Mesenchymal stem cell (in vitro differentiated cells and primary cell): ENCODE measurements at regions not wholly inside any gene's neighbourhood (a gene's known extent, or its start where the extent isn't known, plus 50 kb on each side); places are given as distances from the start of the nearest gene placed in this dataset.

Experiments used
- DNase-seq: peaks from one replicate; pipeline ENCODE4 v3.0.0-alpha.2; 2013
- H2AFZ ChIP-seq: one replicate; pipeline ENCODE4 v1.6.1; 2013; ENCODE audit warnings: low read depth, mild to moderate bottlenecking, control low read depth, inconsistent platforms, low read length, moderate library complexity
- H2AK5ac ChIP-seq: 2 replicates; pipeline ENCODE4 v1.6.1; 2013; ENCODE audit warnings: low read length, moderate library complexity, mild to moderate bottlenecking, inconsistent platforms; ENCODE audit not compliant: severe bottlenecking
- H2BK120ac ChIP-seq: one replicate; pipeline ENCODE4 v1.6.1; 2013; ENCODE audit warnings: low read depth, mild to moderate bottlenecking, inconsistent platforms, low read length, moderate library complexity
- H2BK12ac ChIP-seq, 2 experiments: one replicate each; pipeline ENCODE4 v1.6.1; 2013; ENCODE audit warnings: inconsistent platforms in 2 of 2, low read length in 2 of 2, mild to moderate bottlenecking in 2 of 2, moderate library complexity in 2 of 2, control low read depth in 1 of 2
- H2BK15ac ChIP-seq: one replicate; pipeline ENCODE4 v1.6.1; 2013; ENCODE audit warnings: mild to moderate bottlenecking, low read depth, inconsistent platforms; ENCODE audit not compliant: poor library complexity, severe bottlenecking
- H2BK5ac ChIP-seq: 2 replicates; pipeline ENCODE4 v1.6.1; 2013; ENCODE audit warnings: low read depth, mild to moderate bottlenecking, low read length, control low read depth, inconsistent platforms; ENCODE audit not compliant: poor library complexity, severe bottlenecking
- H3K14ac ChIP-seq, 2 experiments: one replicate each; pipeline ENCODE4 v1.6.1; 2013; ENCODE audit warnings: inconsistent platforms in 2 of 2, low read length in 2 of 2, control low read depth in 1 of 2, mild to moderate bottlenecking in 1 of 2, moderate library complexity in 1 of 2
- H3K18ac ChIP-seq, 2 experiments: one replicate each; pipeline ENCODE4 v1.6.1; 2013; ENCODE audit warnings: inconsistent platforms in 2 of 2, low read length in 2 of 2, control low read depth in 1 of 2, low read depth in 1 of 2, mild to moderate bottlenecking in 1 of 2
- H3K23ac ChIP-seq, 2 experiments: one replicate each; pipeline ENCODE4 v1.6.1; 2013; ENCODE audit warnings: inconsistent platforms in 2 of 2, low read length in 2 of 2, mild to moderate bottlenecking in 2 of 2, moderate library complexity in 2 of 2, control low read depth in 1 of 2
- H3K27ac ChIP-seq: 2 replicates; pipeline ENCODE4 v1.5.1; 2013; ENCODE audit warnings: mild to moderate bottlenecking, moderate library complexity, low read length, control low read depth, inconsistent platforms; ENCODE audit not compliant: poor library complexity, severe bottlenecking
- H3K27me3 ChIP-seq, 2 experiments: 2 replicates each; pipeline versions ENCODE4 v1.6.1 to v1.7.0; 2013; ENCODE audit warnings: low read length in 2 of 2, mild to moderate bottlenecking in 2 of 2, moderate library complexity in 2 of 2, control low read depth in 1 of 2, inconsistent platforms in 1 of 2; ENCODE audit not compliant: control insufficient read depth in 1 of 2, insufficient read depth in 1 of 2
- H3K36me3 ChIP-seq, 2 experiments: 2 replicates each; pipeline versions ENCODE4 v1.6.1 to v1.7.0; 2013; ENCODE audit warnings: low read length in 2 of 2, control low read depth in 1 of 2, inconsistent platforms in 1 of 2, low read depth in 1 of 2, mild to moderate bottlenecking in 1 of 2; ENCODE audit not compliant: insufficient read depth in 2 of 2, control insufficient read depth in 1 of 2
- H3K4ac ChIP-seq, 2 experiments: one replicate each; pipeline ENCODE4 v1.6.1; 2013; ENCODE audit warnings: inconsistent platforms in 2 of 2, low read length in 2 of 2, mild to moderate bottlenecking in 2 of 2, moderate library complexity in 2 of 2, control low read depth in 1 of 2, low read depth in 1 of 2
- H3K4me1 ChIP-seq: 2 replicates; pipeline ENCODE4 v1.6.1; 2013; ENCODE audit warnings: low read depth, low read length, control low read depth; ENCODE audit not compliant: control insufficient read depth, insufficient read depth
- H3K4me2 ChIP-seq: 2 replicates; pipeline ENCODE4 v1.6.1; 2013; ENCODE audit warnings: low read length, mild to moderate bottlenecking, inconsistent platforms; ENCODE audit not compliant: poor library complexity, severe bottlenecking
- H3K4me3 ChIP-seq, 2 experiments: 2 replicates each; pipeline versions ENCODE4 v1.5.1 to v1.7.0; 2013; ENCODE audit warnings: low read length in 2 of 2, mild to moderate bottlenecking in 2 of 2, control low read depth in 1 of 2, low read depth in 1 of 2; ENCODE audit not compliant: insufficient read depth in 1 of 2
- H3K79me1 ChIP-seq: replicated peaks from 2 replicates; pipeline ENCODE4 v1.6.1; 2013; ENCODE audit warnings: mild to moderate bottlenecking, control low read depth, low read length, inconsistent platforms; ENCODE audit not compliant: poor library complexity, severe bottlenecking
- H3K9ac ChIP-seq: 2 replicates; pipeline ENCODE4 v1.7.0; 2013; ENCODE audit warnings: mild to moderate bottlenecking, low read length, moderate library complexity
- H3K9me3 ChIP-seq: 2 replicates; pipeline ENCODE4 v1.7.0; 2013; ENCODE audit warnings: mild to moderate bottlenecking, low read length; ENCODE audit not compliant: control insufficient read depth
- H4K8ac ChIP-seq: one replicate; pipeline ENCODE4 v1.6.1; 2013; ENCODE audit warnings: inconsistent platforms, mild to moderate bottlenecking, low read length, moderate library complexity
- H4K91ac ChIP-seq: one replicate; pipeline ENCODE4 v1.6.1; 2013; ENCODE audit warnings: mild to moderate bottlenecking, low read length, inconsistent platforms
- WGBS: methylation state at CpG from one replicate; pipeline ENCODE4 v1.1.7; 2013; ENCODE audit warnings: mixed read lengths; 5-methylcytosine and 5-hydroxymethylcytosine counted together

- Histone ChIP-seq H3K18ac (no peak overlapping the region), H3K4me3 (no peak overlapping the region), H3K9me3 (no peaks in the 10 kb centered on the region)
These were observed 446.0 kb upstream of the LRRC7 start for GRCh38 chr1:69121723-69122122.

GRCh38 chr1:69122373-69122772 lies 445.3 kb upstream of the LRRC7 start:
- H3K27ac ChIP-seq: no peak overlapping the region
- no peak overlapping the region for H3K18ac ChIP-seq
- no peak overlapping the region for H3K4ac ChIP-seq
- no peak overlapping the region for H4K91ac ChIP-seq
- no peak overlapping the region for H2AFZ ChIP-seq
- H4K8ac ChIP-seq: no peak overlapping the region
- DNase-seq: no peak
- H3K4me2 ChIP-seq: no peak overlapping the region
- no peaks in the 10 kb centered on the region for H3K79me1 ChIP-seq
- H2AK5ac ChIP-seq: no peak overlapping the region
- H3K27me3 ChIP-seq: no peaks in the 10 kb centered on the region
- WGBS: 77% methylated on average over 2 of the region's 2 CpGs
- H3K9me3 ChIP-seq: no peaks in the 10 kb centered on the region
- no peak overlapping the region for H2BK15ac ChIP-seq
- H3K9ac ChIP-seq: no peak overlapping the region
- no peaks in the 10 kb centered on the region for H3K36me3 ChIP-seq
- H2BK5ac ChIP-seq: no peak overlapping the region
- H2BK12ac ChIP-seq: no peak overlapping the region
- H3K4me3 ChIP-seq: no peak overlapping the region
- H2BK120ac ChIP-seq: no peak overlapping the region
- H3K4me1 ChIP-seq: no peaks in the 10 kb centered on the region
- no peak overlapping the region for H3K23ac ChIP-seq
- H3K14ac ChIP-seq: peak overlapping the region in 1 of 2 experiments; percentile 7

More at GRCh38 chr1:69121723-69122122, 446.0 kb upstream of the LRRC7 start:
- no peak overlapping the region for H3K4me2 ChIP-seq
- H3K27me3 ChIP-seq: no peaks in the 10 kb centered on the region
- no peak overlapping the region for H2AFZ ChIP-seq
- H3K14ac ChIP-seq: no peak overlapping the region
- H3K79me1 ChIP-seq: no peaks in the 10 kb centered on the region
- H3K36me3 ChIP-seq: no peaks in the 10 kb centered on the region
- no peak overlapping the region for H4K8ac ChIP-seq
- no peak overlapping the region for H3K23ac ChIP-seq
- H3K4me1 ChIP-seq: no peaks in the 10 kb centered on the region
- H4K91ac ChIP-seq: no peak overlapping the region
- no peak overlapping the region for H2BK5ac ChIP-seq
- no CpG with 5 or more reads among the region's 1 CpG for WGBS
- no peak overlapping the region for H2BK12ac ChIP-seq
- H2BK15ac ChIP-seq: no peak overlapping the region
- H3K4ac ChIP-seq: no peak overlapping the region
- no peak overlapping the region for H2AK5ac ChIP-seq
- no peak overlapping the region for H3K9ac ChIP-seq
- DNase-seq: no peak
- no peak overlapping the region for H3K27ac ChIP-seq
- no peak overlapping the region for H2BK120ac ChIP-seq

- Histone ChIP-seq H3K27me3 (no peaks in the 10 kb centered on the region), H3K27ac (no peak overlapping the region), H2BK120ac (no peak overlapping the region), H3K4me3 (no peak overlapping the region), H2BK15ac (no peak overlapping the region), H3K18ac (no peak overlapping the region), H3K36me3 (no peaks in the 10 kb centered on the region), H3K4me1 (no peaks in the 10 kb centered on the region), H3K79me1 (no peaks in the 10 kb centered on the region), H3K9me3 (no peaks in the 10 kb centered on the region), H3K9ac (no peak overlapping the region), H3K4ac (no peak overlapping the region), H3K23ac (no peak overlapping the region), H2BK12ac (no peak overlapping the region), H4K8ac (no peak overlapping the region), H3K14ac (no peak overlapping the region), H2BK5ac (no peak overlapping the region), H3K4me2 (no peak overlapping the region), H4K91ac (no peak overlapping the region), H2AK5ac (no peak overlapping the region), H2AFZ (no peak overlapping the region)
- no peak for DNase-seq
- WGBS: no CpG with 5 or more reads among the region's 1 CpG
These were observed 444.2 kb upstream of the LRRC7 start for GRCh38 chr1:69123486-69123885.

GRCh38 chr1:69126796-69127195 lies 440.9 kb upstream of the LRRC7 start:
- H3K4me2 ChIP-seq: no peak overlapping the region
- no peaks in the 10 kb centered on the region for H3K9me3 ChIP-seq
- H2BK15ac ChIP-seq: no peak overlapping the region
- H2AFZ ChIP-seq: no peak overlapping the region
- no peak overlapping the region for H3K23ac ChIP-seq
- no peak overlapping the region for H3K4me3 ChIP-seq
- H4K8ac ChIP-seq: no peak overlapping the region
- H3K27ac ChIP-seq: no peak overlapping the region
- no peak overlapping the region for H3K9ac ChIP-seq
- no peak overlapping the region for H2BK120ac ChIP-seq
- no peak overlapping the region for H2BK5ac ChIP-seq
- WGBS: 31% methylated on average over 1 of the region's 1 CpG
- no peaks in the 10 kb centered on the region for H3K4me1 ChIP-seq
- H2BK12ac ChIP-seq: no peak overlapping the region
- no peak overlapping the region for H4K91ac ChIP-seq
- no peak overlapping the region for H3K14ac ChIP-seq
- H3K18ac ChIP-seq: no peak overlapping the region
- H3K36me3 ChIP-seq: no peaks in the 10 kb centered on the region
- no peaks in the 10 kb centered on the region for H3K79me1 ChIP-seq
- H2AK5ac ChIP-seq: no peak overlapping the region
- no peak for DNase-seq
- H3K27me3 ChIP-seq: no peaks in the 10 kb centered on the region
- H3K4ac ChIP-seq: no peak overlapping the region
